ENCODE measurements at regions not wholly inside any gene's neighbourhood (a gene's known extent, or its start where the extent isn't known, plus 50 kb on each side); places are given as distances from the start of the nearest gene placed in this dataset.
"Not testable (repeated sequence)": the region's sequence is repeated elsewhere in the genome, so short reads cannot be mapped to it uniquely, and the experiment has no call there.

GRCh38 chr18:57881818-57882413, 78.8 kb upstream of the ATP8B1 start:
- H3K4me1 ChIP-seq, result no peaks in the 10 kb centered on the region
- H3K9ac ChIP-seq (ENCODE audit: low read depth in 2 of 2, low read length in 2 of 2), result no peak overlapping the region
- DNase-seq, result peak; percentile 68
- no peaks in the 10 kb centered on the region for H3K27me3 ChIP-seq
- TF ChIP-seq CTCF (IDR thresholded peaks at IDR 0.05), result peak; percentile 84
- no peak overlapping the region for H3K4me3 ChIP-seq
- intact Hi-C loops (cut with DNase I), result loop anchor here (5.0 to 10.0 kb wide), 2 partner anchors 163 to 240 kb away; partner anchors contain the start of gene NEDD4L
- H3K27ac ChIP-seq, result no peak overlapping the region
- H3K36me3 ChIP-seq, result no peaks in the 10 kb centered on the region
- H3K9me3 ChIP-seq, result no peaks in the 10 kb centered on the region

GRCh38 chr18:57879924-57880323, 76.8 kb upstream of the ATP8B1 start:
- not testable (repeated sequence) for H3K4me3 ChIP-seq; H3K27me3 ChIP-seq; H3K27ac ChIP-seq; H3K4me1 ChIP-seq; H3K9ac ChIP-seq (ENCODE audit: low read depth in 2 of 2, low read length in 2 of 2); DNase-seq; H3K36me3 ChIP-seq; H3K9me3 ChIP-seq
- intact Hi-C loops (cut with DNase I), result loop anchor here (5.0 to 10.0 kb wide), 2 partner anchors 165 to 242 kb away; partner anchors contain the start of gene NEDD4L

DNA sequence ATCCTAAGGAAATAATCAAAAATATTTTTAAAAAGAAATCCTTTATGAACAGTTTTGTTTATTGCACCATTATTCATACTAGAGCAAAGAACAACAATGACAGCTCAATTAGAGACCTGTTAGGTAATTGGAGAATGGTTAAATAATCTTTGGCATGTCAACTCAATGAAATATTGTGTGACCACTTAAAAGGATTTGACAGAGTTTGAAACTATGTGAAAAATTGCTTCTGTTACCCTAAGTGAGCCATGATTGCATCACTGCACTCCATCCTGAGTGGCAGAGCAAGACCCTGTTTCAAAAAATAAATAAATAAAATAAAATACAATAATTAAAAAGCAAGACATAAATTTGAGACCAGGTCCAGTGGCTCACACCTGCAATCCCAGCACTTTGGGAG, 66.1 kb upstream of the ATP8B1 start:
- no peak for TF ChIP-seq CTCF (IDR thresholded peaks at IDR 0.05)
- no peaks in the 10 kb centered on the region for H3K27me3 ChIP-seq

GRCh38 chr18:57866355-57866754, 63.2 kb upstream of the ATP8B1 start:
- H3K4me1 ChIP-seq, result no peaks in the 10 kb centered on the region

More for the DNA sequence above, 66.1 kb upstream of the ATP8B1 start:
- no peak overlapping the region for H3K4me3 ChIP-seq
- intact Hi-C loops (cut with DNase I), result no loop called here
- no peak overlapping the region for H3K9ac ChIP-seq (ENCODE audit: low read depth in 2 of 2, low read length in 2 of 2)
- H3K27ac ChIP-seq, result no peak overlapping the region
- no peaks in the 10 kb centered on the region for H3K4me1 ChIP-seq
- H3K36me3 ChIP-seq, result no peaks in the 10 kb centered on the region
- no peak for DNase-seq
- no peaks in the 10 kb centered on the region for H3K9me3 ChIP-seq

GRCh38 chr18:57864615-57865121, 61.6 kb upstream of the ATP8B1 start:
- TF ChIP-seq CTCF (IDR thresholded peaks at IDR 0.05), result no peak
- H3K27ac ChIP-seq, result no peak overlapping the region
- no peak for DNase-seq
- H3K27me3 ChIP-seq, result no peaks in the 10 kb centered on the region
- no peak overlapping the region for H3K4me3 ChIP-seq
- no peak overlapping the region for H3K9ac ChIP-seq (ENCODE audit: low read depth in 2 of 2, low read length in 2 of 2)
- no peaks in the 10 kb centered on the region for H3K9me3 ChIP-seq
- H3K36me3 ChIP-seq, result no peaks in the 10 kb centered on the region
- intact Hi-C loops (cut with DNase I), result no loop called here
- H3K4me1 ChIP-seq, result no peaks in the 10 kb centered on the region

More at GRCh38 chr18:57866355-57866754, 63.2 kb upstream of the ATP8B1 start:
- no peak overlapping the region for H3K27ac ChIP-seq
- no peaks in the 10 kb centered on the region for H3K27me3 ChIP-seq
- H3K9me3 ChIP-seq, result no peaks in the 10 kb centered on the region
- TF ChIP-seq CTCF (IDR thresholded peaks at IDR 0.05), result no peak
- intact Hi-C loops (cut with DNase I), result no loop called here
- H3K4me3 ChIP-seq, result no peak overlapping the region
- DNase-seq, result no peak
- H3K9ac ChIP-seq (ENCODE audit: low read depth in 2 of 2, low read length in 2 of 2), result no peak overlapping the region
- H3K36me3 ChIP-seq, result no peaks in the 10 kb centered on the region

DNA sequence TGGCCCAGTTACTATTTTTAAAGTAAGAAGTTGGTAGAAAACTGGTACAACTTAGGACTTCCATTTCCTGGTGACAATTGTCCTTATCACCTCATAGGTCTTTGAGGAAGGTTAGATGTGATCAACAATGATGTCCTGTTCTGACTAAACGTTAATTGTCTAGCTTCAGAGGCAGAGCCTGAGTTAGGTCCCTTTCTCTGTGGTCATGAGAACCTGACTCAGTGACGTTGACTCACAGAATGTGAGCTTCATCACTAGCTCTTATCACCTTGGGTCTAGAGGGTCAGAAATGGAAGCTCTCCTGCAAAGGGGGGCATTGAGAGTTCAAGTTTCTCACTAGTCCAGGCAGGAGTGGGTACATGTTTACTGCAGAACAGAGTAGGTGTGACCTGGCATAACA, 60.6 kb upstream of the ATP8B1 start:
- Histone ChIP-seq H3K4me3 (no peak overlapping the region), H3K27me3 (no peaks in the 10 kb centered on the region), H3K4me1 (no peaks in the 10 kb centered on the region), H3K27ac (no peak overlapping the region), H3K36me3 (no peaks in the 10 kb centered on the region), H3K9me3 (no peaks in the 10 kb centered on the region), H3K9ac (ENCODE audit: low read depth in 2 of 2, low read length in 2 of 2) (no peak overlapping the region)
- TF ChIP-seq CTCF (IDR thresholded peaks at IDR 0.05), result no peak
- no peak for DNase-seq
- intact Hi-C loops (cut with DNase I), result no loop called here

All from colonic mucosa (tissue), 4 donors.